Ovary (tissue), 7 donors: ENCODE measurements at regions not wholly inside any gene's neighbourhood (a gene's known extent, or its start where the extent isn't known, plus 50 kb on each side); places are given as distances from the start of the nearest gene placed in this dataset.

Experiments
- DNase-seq, 5 donors: peaks; one replicate each; pipeline ENCODE4 v3.0.0-alpha.2; 2019 to 2020
- H3K27ac ChIP-seq, 2 donors: fragments of 200-600 bp; one replicate each; pipeline versions ENCODE4 v1.5.1 to v1.8.0; 2019 to 2022
- H3K27me3 ChIP-seq: fragments of 200-600 bp; one replicate; pipeline ENCODE4 v1.8.0; 2022
- H3K36me3 ChIP-seq: fragments of 200-600 bp; sonication (generic); one replicate; pipeline ENCODE4 v1.5.1; 2019
- H3K4me1 ChIP-seq: one replicate; pipeline ENCODE4 v1.8.1; 2013; ENCODE audit warnings: mild to moderate bottlenecking, moderate library complexity; ENCODE audit not compliant: insufficient read depth
- H3K4me3 ChIP-seq: fragments of 200-600 bp; sonication (generic); one replicate; pipeline ENCODE4 v1.5.1; 2017
- H3K9me3 ChIP-seq, 2 donors: fragments of 200-600 bp in 1 of 2; sonication (generic) in 1 of 2; one replicate each; pipeline versions ENCODE4 v1.5.1 to v1.8.1; 2013 to 2019; ENCODE audit warnings: mild to moderate bottlenecking in 1 of 2, moderate library complexity in 1 of 2
- EP300 ChIP-seq: sonication (generic); formaldehyde crosslinking; IDR thresholded peaks from one replicate; pipeline ENCODE4 v1.6.1; 2017; ENCODE audit warnings: antibody characterized with exemption
- POLR2A ChIP-seq: fragments of 450-650 bp; IDR thresholded peaks from one replicate; pipeline ENCODE4 v1.6.1; 2017; ENCODE audit warnings: antibody characterized with exemption, mild to moderate bottlenecking, moderate library complexity
- WGBS, 3 donors: extraction: QIAGEN DNeasy Blood & Tissue Kit in 1 of 3; methylation state at CpG; one replicate each; pipeline versions ENCODE4 v1.1.5 to v1.1.7; 2013 to 2017; 5-methylcytosine and 5-hydroxymethylcytosine counted together
- intact Hi-C, 4 donors: fragments of 100-400 bp; cut with DNase I; formaldehyde crosslinking; loops; one replicate each; pipeline versions ENCODE4 v1.11.0 to v1.15.1; 2022 to 2023
- TF ChIP-seq, protein P1 (sequence below), 3 donors: fragments of 450-650 bp in 2 of 3; fragments of 200-600 bp in 1 of 3; IDR thresholded peaks; one replicate each; pipeline versions ENCODE4 v1.5.1 to v1.8.0; 2016 to 2022; ENCODE audit warnings: antibody characterized with exemption in 3 of 3, mild to moderate bottlenecking in 1 of 3
- donor health status: DM: no; HTN: no; CAD: no; lungs with moderate emphysema.
- donor health status: DM: no; HTN: no; CAD: no.
- donor health status: Bipolar disorder and iron deficiency.
- donor health status: DM: no; HTN: no; CAD: no.
- donor health status: DM: yes; HTN: yes; CAD: no.

DNA sequence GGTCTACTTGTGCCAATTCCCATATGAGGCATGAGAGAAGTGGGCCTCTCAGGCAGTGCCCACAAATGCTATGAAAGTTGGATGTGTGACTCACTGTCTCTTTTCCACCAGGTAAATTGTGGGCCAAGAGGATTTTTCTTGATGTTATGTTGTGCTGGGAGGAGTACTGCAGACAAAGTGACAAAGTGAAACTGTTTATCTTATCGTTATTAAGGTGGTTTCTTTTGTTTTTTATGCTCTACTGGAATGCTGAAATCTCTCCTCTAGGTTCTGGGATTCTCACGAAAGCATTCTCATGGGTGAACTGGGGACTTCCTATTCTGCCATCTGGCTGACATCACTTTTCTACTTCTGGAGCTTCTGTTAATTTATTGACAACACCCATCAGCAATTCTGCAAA, 919.6 kb upstream of the EPHA6 start:
- Histone ChIP-seq H3K9me3 (no peaks in the 10 kb centered on the region), H3K4me3 (no peak overlapping the region), H3K27ac (no peak overlapping the region), H3K4me1 (no peaks in the 10 kb centered on the region), H3K27me3 (no peaks in the 10 kb centered on the region), H3K36me3 (no peaks in the 10 kb centered on the region)
- DNase-seq: no peak
- TF ChIP-seq EP300 (no peak), POLR2A (no peak)
- TF ChIP-seq, protein P1, sequence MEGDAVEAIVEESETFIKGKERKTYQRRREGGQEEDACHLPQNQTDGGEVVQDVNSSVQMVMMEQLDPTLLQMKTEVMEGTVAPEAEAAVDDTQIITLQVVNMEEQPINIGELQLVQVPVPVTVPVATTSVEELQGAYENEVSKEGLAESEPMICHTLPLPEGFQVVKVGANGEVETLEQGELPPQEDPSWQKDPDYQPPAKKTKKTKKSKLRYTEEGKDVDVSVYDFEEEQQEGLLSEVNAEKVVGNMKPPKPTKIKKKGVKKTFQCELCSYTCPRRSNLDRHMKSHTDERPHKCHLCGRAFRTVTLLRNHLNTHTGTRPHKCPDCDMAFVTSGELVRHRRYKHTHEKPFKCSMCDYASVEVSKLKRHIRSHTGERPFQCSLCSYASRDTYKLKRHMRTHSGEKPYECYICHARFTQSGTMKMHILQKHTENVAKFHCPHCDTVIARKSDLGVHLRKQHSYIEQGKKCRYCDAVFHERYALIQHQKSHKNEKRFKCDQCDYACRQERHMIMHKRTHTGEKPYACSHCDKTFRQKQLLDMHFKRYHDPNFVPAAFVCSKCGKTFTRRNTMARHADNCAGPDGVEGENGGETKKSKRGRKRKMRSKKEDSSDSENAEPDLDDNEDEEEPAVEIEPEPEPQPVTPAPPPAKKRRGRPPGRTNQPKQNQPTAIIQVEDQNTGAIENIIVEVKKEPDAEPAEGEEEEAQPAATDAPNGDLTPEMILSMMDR (IDR thresholded peaks at IDR 0.05): no peak
- 81 to 87% (median 85%) methylated on average over 2 of the region's 2 CpGs for WGBS, 3 donors
- intact Hi-C loops: no loop called here

DNA sequence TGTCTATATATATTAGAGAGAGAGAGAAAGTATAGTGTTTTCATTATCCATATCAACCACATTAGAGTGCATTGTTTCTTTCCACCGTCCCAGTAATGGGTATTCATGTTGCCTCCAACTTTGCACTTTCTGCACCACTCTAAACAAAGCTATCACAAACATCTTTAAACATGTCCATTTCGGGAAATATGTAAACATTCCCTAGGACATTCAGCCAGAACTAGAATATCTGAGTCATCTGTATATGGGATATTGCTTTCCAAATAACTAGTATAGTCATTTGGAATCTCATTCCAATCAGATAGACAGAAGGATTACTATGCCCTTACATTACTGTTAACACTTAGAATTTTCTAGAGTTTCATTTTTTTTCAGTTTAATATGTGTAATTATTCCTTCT, 914.9 kb upstream of the EPHA6 start:
- no peaks in the 10 kb centered on the region for H3K27me3 ChIP-seq
- no peak for DNase-seq
- no peaks in the 10 kb centered on the region for H3K4me1 ChIP-seq
- H3K9me3 ChIP-seq: no peaks in the 10 kb centered on the region
- 75 to 82% (median 82%) methylated on average over 2 of the region's 2 CpGs for WGBS, 3 donors
- H3K36me3 ChIP-seq: no peaks in the 10 kb centered on the region
- intact Hi-C loops: no loop called here
- no peak overlapping the region for H3K27ac ChIP-seq
- TF ChIP-seq POLR2A (no peak), EP300 (no peak)
- TF ChIP-seq, protein P1 (IDR thresholded peaks at IDR 0.05): no peak
- H3K4me3 ChIP-seq: no peak overlapping the region

DNA sequence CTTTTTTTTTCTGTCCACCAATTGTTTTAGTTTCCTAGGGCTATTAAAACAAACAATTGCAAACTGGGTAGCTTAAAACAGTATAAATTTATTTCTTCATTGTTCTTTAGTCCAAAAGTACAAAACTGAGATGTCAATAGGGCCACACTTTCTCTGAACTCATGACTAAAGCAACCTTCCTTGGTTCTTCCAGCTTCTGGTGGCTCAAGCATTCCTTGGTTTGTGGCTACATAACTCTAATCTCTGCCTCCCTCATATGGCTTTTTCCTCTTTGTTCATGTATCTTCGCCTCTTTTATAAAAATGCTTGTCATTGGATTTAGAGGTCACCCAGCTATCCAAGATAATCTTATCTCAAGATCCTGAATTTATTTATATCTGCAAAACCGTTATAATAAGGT, 914.5 kb upstream of the EPHA6 start:
- DNase-seq: no peak
- Histone ChIP-seq H3K27ac (no peak overlapping the region), H3K4me3 (no peak overlapping the region), H3K27me3 (no peaks in the 10 kb centered on the region), H3K4me1 (no peaks in the 10 kb centered on the region), H3K36me3 (no peaks in the 10 kb centered on the region), H3K9me3 (no peaks in the 10 kb centered on the region)
- no peak for TF ChIP-seq POLR2A
- TF ChIP-seq EP300: no peak
- TF ChIP-seq, protein P1 (IDR thresholded peaks at IDR 0.05): no peak
- intact Hi-C loops: no loop called here
- WGBS, 3 donors: 80 to 81% (median 80%) methylated on average over 2 of the region's 2 CpGs

DNA sequence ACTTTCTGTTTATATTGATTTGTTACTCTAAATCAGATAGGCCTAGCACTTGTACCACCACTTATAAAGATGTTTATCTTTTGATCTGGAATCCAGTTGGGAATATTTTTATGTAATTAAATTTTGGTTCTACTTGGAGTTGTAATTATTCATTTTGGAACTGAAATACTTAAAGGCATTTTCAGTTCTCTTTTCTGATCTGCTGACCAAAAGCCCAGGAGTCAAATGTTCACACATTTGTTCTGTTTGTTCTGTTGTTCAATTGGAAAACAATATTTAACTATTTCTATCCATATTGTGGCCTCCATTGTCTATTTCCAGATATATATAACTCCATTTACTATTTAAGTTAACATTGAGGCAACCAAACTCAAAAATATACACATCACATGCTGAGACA, 912.4 kb upstream of the EPHA6 start:
- Histone ChIP-seq H3K4me1 (no peaks in the 10 kb centered on the region), H3K4me3 (no peak overlapping the region), H3K27me3 (no peaks in the 10 kb centered on the region), H3K9me3 (no peaks in the 10 kb centered on the region), H3K27ac (no peak overlapping the region), H3K36me3 (no peaks in the 10 kb centered on the region)
- intact Hi-C loops: no loop called here
- TF ChIP-seq POLR2A (no peak), EP300 (no peak)
- TF ChIP-seq, protein P1 (IDR thresholded peaks at IDR 0.05): no peak
- no peak for DNase-seq

DNA sequence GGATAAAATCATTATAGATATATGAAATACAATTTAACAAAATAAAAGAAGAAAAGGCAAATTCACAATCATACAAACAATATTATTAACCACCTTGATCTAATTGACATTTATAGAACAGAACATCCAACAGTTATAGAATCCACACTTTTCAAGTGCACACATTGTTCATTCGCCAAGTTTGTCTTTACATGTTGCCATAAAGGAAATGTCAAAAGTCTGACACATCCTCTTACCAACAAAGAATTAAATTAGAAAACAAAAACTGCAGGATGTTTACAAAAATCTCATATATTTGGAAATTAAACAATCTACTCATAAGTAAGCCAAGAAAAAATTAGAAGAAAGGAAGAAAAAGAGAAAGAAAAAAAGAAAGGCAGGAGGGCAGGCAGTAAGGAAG, 909.2 kb upstream of the EPHA6 start:
- Histone ChIP-seq H3K36me3 (no peaks in the 10 kb centered on the region), H3K4me1 (no peaks in the 10 kb centered on the region), H3K9me3 (no peaks in the 10 kb centered on the region), H3K27me3 (no peaks in the 10 kb centered on the region), H3K4me3 (no peak overlapping the region), H3K27ac (no peak overlapping the region)
- intact Hi-C loops: no loop called here
- 75 to 88% (median 84%) methylated on average over 1 of the region's 1 CpG for WGBS, 3 donors
- no peak for DNase-seq
- TF ChIP-seq POLR2A (no peak), EP300 (no peak)
- TF ChIP-seq, protein P1 (IDR thresholded peaks at IDR 0.05): no peak
